OCI-LY7 (cell line): ENCODE measurements at regions not wholly inside any gene's neighbourhood (a gene's known extent, or its start where the extent isn't known, plus 50 kb on each side); places are given as distances from the start of the nearest gene placed in this dataset.

ENCODE experiments used
- BruUV-seq: library from RNA; stranded (reverse); fragments of 400-500 nt; replicated peaks from 2 replicates; lab custom pipeline; 2021; lab: Mats Ljungman, UMichigan
- CTCF ChIA-PET: fragments of 300-600 bp; sonication (Branson Sonifier 250); formaldehyde crosslinking; loops from one replicate; lab custom pipeline; 2022; ENCODE audit warnings: antibody characterized with exemption; ENCODE audit not compliant: unreplicated experiment; lab: Charles Lee
- POLR2A ChIA-PET: fragments of 300-600 bp; sonication (Branson Sonifier 250); formaldehyde crosslinking; loops from one replicate; lab custom pipeline; 2022; ENCODE audit warnings: antibody characterized with exemption; lab: Charles Lee
- DNase-seq: peaks from one replicate; pipeline ENCODE4 v3.0.0-alpha.2; 2015; ENCODE audit warnings: low spot score
- H2AFZ ChIP-seq: fragments of 200-600 bp; sonication (generic), shearing (Covaris generic); 2 replicates; pipeline ENCODE4 v1.6.1; 2014; ENCODE audit warnings: mild to moderate bottlenecking, antibody characterized with exemption, low read length, moderate library complexity
- H3K27ac ChIP-seq: fragments of 200-600 bp; sonication (generic); 2 replicates; pipeline ENCODE4 v1.5.1; 2014; ENCODE audit warnings: mixed run types, low read depth, mild to moderate bottlenecking, moderate library complexity, low read length, inconsistent platforms; ENCODE audit not compliant: poor library complexity, severe bottlenecking
- H3K36me3 ChIP-seq: fragments of 200-600 bp; sonication (generic); 2 replicates; pipeline ENCODE4 v1.6.1; 2014; ENCODE audit warnings: mild to moderate bottlenecking, antibody characterized with exemption, low read length, moderate library complexity, mixed read lengths; ENCODE audit not compliant: insufficient read depth
- H3K4me1 ChIP-seq: fragments of 200-600 bp; sonication (generic); 2 replicates; pipeline ENCODE4 v1.5.1; 2014; ENCODE audit warnings: mild to moderate bottlenecking, low read length; ENCODE audit not compliant: insufficient read depth, poor library complexity, severe bottlenecking
- H3K4me2 ChIP-seq: fragments of 200-600 bp; sonication (generic); 2 replicates; pipeline ENCODE4 v1.6.1; 2014; ENCODE audit warnings: mild to moderate bottlenecking, low read length
- H3K4me3 ChIP-seq: fragments of 200-600 bp; sonication (generic); 2 replicates; pipeline ENCODE4 v1.5.1; 2014; ENCODE audit warnings: mild to moderate bottlenecking, low read depth, low read length; ENCODE audit not compliant: poor library complexity, severe bottlenecking
- H3K79me2 ChIP-seq: fragments of 200-600 bp; sonication (generic); 2 replicates; pipeline ENCODE4 v1.6.1; 2016; ENCODE audit warnings: low read depth, mild to moderate bottlenecking, low read length, moderate library complexity, mixed read lengths; ENCODE audit not compliant: insufficient read depth
- H3K9me2 ChIP-seq: fragments of 200-600 bp; sonication (generic); 2 replicates; pipeline ENCODE4 v1.6.1; 2016; ENCODE audit warnings: mild to moderate bottlenecking, low read length, mixed read lengths; ENCODE audit not compliant: insufficient read depth
- H3K9me3 ChIP-seq: fragments of 200-600 bp; sonication (generic); 2 replicates; pipeline ENCODE4 v1.6.1; 2014; ENCODE audit warnings: mild to moderate bottlenecking, mixed run types, low read length, mixed read lengths
- H4K20me1 ChIP-seq: fragments of 200-600 bp; sonication (generic); 2 replicates; pipeline ENCODE4 v1.6.1; 2014; ENCODE audit warnings: mild to moderate bottlenecking, antibody characterized with exemption, low read length, moderate library complexity, mixed read lengths; ENCODE audit not compliant: insufficient read depth
- CTCF ChIP-seq: fragments of 200-600 bp; sonication (generic); conservative IDR thresholded peaks from 2 replicates; pipeline ENCODE4 v1.5.1; 2014; ENCODE audit warnings: mild to moderate bottlenecking, antibody characterized with exemption, low read length, moderate library complexity, mixed read lengths
- EZH2phosphoT487 ChIP-seq: fragments of 200-600 bp; sonication (generic); IDR thresholded peaks from 2 replicates; pipeline ENCODE4 v1.6.1; 2018; ENCODE audit warnings: low read depth, borderline replicate concordance, mild to moderate bottlenecking, mixed run types, antibody characterized with exemption, low read length, moderate library complexity, mixed read lengths
- intact Hi-C: fragments of 100-400 bp; cut with micrococcal nuclease; formaldehyde crosslinking; loops from one replicate; pipeline ENCODE4 v1.10.0; 2022; ENCODE audit not compliant: unreplicated experiment

- no peaks in the 10 kb centered on the region for H3K9me3 ChIP-seq
- H4K20me1 ChIP-seq = no peaks in the 10 kb centered on the region
- H3K36me3 ChIP-seq = no peaks in the 10 kb centered on the region
- no peak for DNase-seq
- POLR2A ChIA-PET = no interaction called here
- intact Hi-C loops = no loop called here
- no peaks in the 10 kb centered on the region for H3K9me2 ChIP-seq
- CTCF ChIA-PET = no interaction called here
- no peak overlapping the region for H3K4me3 ChIP-seq
- BruUV-seq = no TSS peak
- TF ChIP-seq CTCF = no peak
- TF ChIP-seq EZH2phosphoT487 = no peak
- no peaks in the 10 kb centered on the region for H3K4me1 ChIP-seq
- H3K79me2 ChIP-seq = no peaks in the 10 kb centered on the region
- no peak overlapping the region for H3K4me2 ChIP-seq
- no peak overlapping the region for H2AFZ ChIP-seq
- H3K27ac ChIP-seq = no peak overlapping the region
These were observed 57.1 kb upstream of the LHX5 start for GRCh38 chr12:113528606-113529293.

GRCh38 chr12:113525066-113525465 is 53.4 kb upstream of the LHX5 start:
- no peaks in the 10 kb centered on the region for H3K36me3 ChIP-seq
- no peak overlapping the region for H3K4me3 ChIP-seq
- H3K4me2 ChIP-seq = no peak overlapping the region
- H2AFZ ChIP-seq = no peak overlapping the region
- intact Hi-C loops = no loop called here
- ChIA-PET POLR2A (interaction anchor here (0.6 kb wide), 1 partner anchor 60 kb away, joined by 7 read pairs; no protein-coding TSS in a partner anchor), CTCF (no interaction called here)
- no peak for DNase-seq
- no peaks in the 10 kb centered on the region for H3K9me2 ChIP-seq
- no peak overlapping the region for H3K27ac ChIP-seq
- H3K9me3 ChIP-seq = no peaks in the 10 kb centered on the region
- H3K4me1 ChIP-seq = no peaks in the 10 kb centered on the region
- H4K20me1 ChIP-seq = no peaks in the 10 kb centered on the region
- no peaks in the 10 kb centered on the region for H3K79me2 ChIP-seq
- BruUV-seq = no TSS peak
- TF ChIP-seq CTCF (no peak), EZH2phosphoT487 (no peak)

GRCh38 chr12:113524495-113524894 is 52.8 kb upstream of the LHX5 start:
- intact Hi-C loops = no loop called here
- CTCF ChIA-PET = no interaction called here
- H3K4me2 ChIP-seq = no peak overlapping the region
- H3K27ac ChIP-seq = no peak overlapping the region
- no peak for DNase-seq
- H3K79me2 ChIP-seq = no peaks in the 10 kb centered on the region
- no peak overlapping the region for H2AFZ ChIP-seq
- TF ChIP-seq EZH2phosphoT487 (no peak), CTCF (no peak)
- H3K4me1 ChIP-seq = no peaks in the 10 kb centered on the region
- no peaks in the 10 kb centered on the region for H3K9me2 ChIP-seq
- H3K4me3 ChIP-seq = no peak overlapping the region
- no TSS peak for BruUV-seq
- POLR2A ChIA-PET = interaction anchor here (0.6 kb wide), 1 partner anchor 61 kb away, joined by 7 read pairs; no protein-coding TSS in a partner anchor
- H4K20me1 ChIP-seq = no peaks in the 10 kb centered on the region
- H3K9me3 ChIP-seq = no peaks in the 10 kb centered on the region
- no peaks in the 10 kb centered on the region for H3K36me3 ChIP-seq
